ENCODE measurements at regions not wholly inside any gene's neighbourhood (a gene's known extent, or its start where the extent isn't known, plus 50 kb on each side); places are given as distances from the start of the nearest gene placed in this dataset.

- TF ChIP-seq CTCF (IDR thresholded peaks at IDR 0.05) (no peak), POLR2A (IDR thresholded peaks at IDR 0.05; ENCODE audit: low read depth) (no peak)
These were observed 204.7 kb downstream of the CDRT15L2 start for GRCh38 chr17:20784100-20784665.

Measured in esophagus muscularis mucosa (tissue), 3 donors.